ENCODE measurements at regions not wholly inside any gene's neighbourhood (a gene's known extent, or its start where the extent isn't known, plus 50 kb on each side); places are given as distances from the start of the nearest gene placed in this dataset.
"Not testable (repeated sequence)": the region's sequence is repeated elsewhere in the genome, so short reads cannot be mapped to it uniquely, and the experiment has no call there.

DNA sequence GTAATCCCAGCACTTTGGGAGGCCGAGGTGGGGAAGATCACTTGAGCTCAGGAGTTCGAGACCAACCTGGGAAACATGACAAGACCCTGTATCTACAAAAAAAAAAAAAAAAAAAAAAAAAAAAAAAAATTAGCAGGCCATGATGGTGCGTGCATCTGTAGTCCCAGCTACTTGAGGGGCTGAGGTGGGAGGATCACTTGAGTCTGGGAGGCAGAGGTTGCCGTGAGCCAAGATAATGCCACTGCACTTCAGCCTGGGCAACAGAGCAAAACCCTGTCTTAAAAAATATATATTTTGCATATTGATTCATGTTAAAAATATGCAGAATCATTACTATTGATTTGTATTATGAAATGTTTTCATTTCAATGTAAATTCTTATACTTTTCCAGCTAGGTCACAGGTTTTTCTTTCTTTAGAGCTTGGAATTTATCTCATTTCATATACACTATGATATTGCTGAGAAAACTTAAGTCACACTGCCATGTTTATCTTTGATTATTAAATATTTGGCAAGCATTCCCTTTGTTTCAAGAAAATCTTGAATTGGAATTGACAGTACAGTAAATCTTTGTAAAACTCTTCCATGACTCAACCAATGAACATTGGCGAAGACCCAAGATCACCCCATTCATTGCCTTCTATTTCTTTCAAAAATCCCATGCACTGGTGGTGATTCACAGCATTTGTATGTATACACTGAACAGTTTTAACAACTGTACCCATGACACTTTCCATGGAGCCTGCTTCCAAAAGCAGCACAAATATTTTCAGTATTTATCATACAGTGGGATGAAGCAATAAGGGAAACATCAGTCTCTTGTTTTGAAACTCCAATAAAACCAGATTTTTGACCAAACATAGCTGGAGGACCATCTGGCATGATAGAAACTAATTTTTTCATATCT lies 83.5 kb upstream of the TNRC6A start:
- peak overlapping the region; percentile 85 for H3K27ac ChIP-seq

GRCh38 chr16:24646646-24646995 lies 82.8 kb upstream of the TNRC6A start:
- no peak for TF ChIP-seq CTCF (IDR thresholded peaks at IDR 0.05; ENCODE audit: low read depth, low read length, missing control alignments)
- in situ Hi-C loops (cut with HindIII; ENCODE audit: low pct_ligation_motif_present, low sequenced_read_pairs) = no loop called here
- H3K36me3 ChIP-seq (replicated peaks) = no peaks in the 10 kb centered on the region
- no peak overlapping the region for H3K4me3 ChIP-seq (ENCODE audit: low read depth, low read length)
- no peak for DNase-seq
- H3K27ac ChIP-seq = peak overlapping the region; percentile 85
- no peaks in the 10 kb centered on the region for H3K27me3 ChIP-seq (replicated peaks)

More for the DNA sequence above, 83.5 kb upstream of the TNRC6A start:
- H3K36me3 ChIP-seq (replicated peaks) = no peaks in the 10 kb centered on the region
- peak; percentile 99 for DNase-seq
- no peak overlapping the region for H3K4me3 ChIP-seq (ENCODE audit: low read depth, low read length)
- in situ Hi-C loops (cut with HindIII; ENCODE audit: low pct_ligation_motif_present, low sequenced_read_pairs) = no loop called here
- TF ChIP-seq CTCF (IDR thresholded peaks at IDR 0.05; ENCODE audit: low read depth, low read length, missing control alignments) = no peak
- H3K27me3 ChIP-seq (replicated peaks) = no peaks in the 10 kb centered on the region

DNA sequence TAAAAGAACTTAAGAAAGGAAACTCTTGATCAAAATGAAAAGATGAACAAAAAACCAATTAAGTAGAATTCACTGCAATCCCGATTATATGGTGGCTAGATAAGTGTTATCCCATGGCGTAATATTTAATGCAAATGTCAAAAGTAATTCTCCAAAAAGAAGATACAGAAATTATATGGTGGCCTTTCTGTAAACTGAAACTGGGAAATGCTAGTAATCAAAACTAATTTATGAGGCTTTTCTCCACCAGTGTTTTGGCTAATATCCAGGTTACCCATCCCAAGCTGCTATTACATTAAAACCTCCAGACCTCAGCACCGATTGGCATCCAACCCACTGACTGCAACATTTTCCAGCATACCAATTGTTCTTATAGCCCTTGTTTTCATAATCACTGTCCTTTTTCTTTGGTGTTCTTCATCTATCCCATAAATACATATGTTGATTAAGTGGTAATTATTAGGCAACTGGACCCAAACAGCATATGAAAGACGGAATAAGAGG lies 77.2 kb upstream of the TNRC6A start:
- Histone ChIP-seq H3K4me3 (ENCODE audit: low read depth, low read length) (no peak overlapping the region), H3K36me3 (replicated peaks) (no peaks in the 10 kb centered on the region), H3K27ac (no peak overlapping the region), H3K27me3 (replicated peaks) (no peaks in the 10 kb centered on the region)
- TF ChIP-seq CTCF (IDR thresholded peaks at IDR 0.05; ENCODE audit: low read depth, low read length, missing control alignments) = no peak
- no peak for DNase-seq
- in situ Hi-C loops (cut with HindIII; ENCODE audit: low pct_ligation_motif_present, low sequenced_read_pairs) = no loop called here

DNA sequence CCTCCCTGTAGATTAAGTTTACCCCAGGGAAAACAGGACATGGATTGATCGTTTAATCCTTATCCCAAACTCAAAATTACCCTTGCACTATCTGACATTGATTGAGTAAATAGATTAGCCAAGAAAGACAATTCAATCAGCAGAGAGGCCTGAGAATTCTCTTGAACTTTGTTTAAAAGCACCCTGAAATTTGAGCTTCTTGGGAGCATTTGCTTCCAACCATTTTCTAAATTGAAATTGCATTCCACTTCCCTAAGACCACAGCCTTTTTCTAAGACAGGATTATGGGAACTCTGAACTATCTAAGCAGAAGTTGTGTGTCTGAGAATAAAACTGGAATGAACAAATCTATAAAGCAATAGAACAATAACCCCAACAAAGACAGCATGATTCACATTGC lies 76.6 kb upstream of the TNRC6A start:
- Histone ChIP-seq H3K27ac (no peak overlapping the region), H3K36me3 (replicated peaks) (no peaks in the 10 kb centered on the region), H3K4me3 (ENCODE audit: low read depth, low read length) (no peak overlapping the region), H3K27me3 (replicated peaks) (no peaks in the 10 kb centered on the region)
- no peak for DNase-seq
- in situ Hi-C loops (cut with HindIII; ENCODE audit: low pct_ligation_motif_present, low sequenced_read_pairs) = no loop called here
- no peak for TF ChIP-seq CTCF (IDR thresholded peaks at IDR 0.05; ENCODE audit: low read depth, low read length, missing control alignments)

DNA sequence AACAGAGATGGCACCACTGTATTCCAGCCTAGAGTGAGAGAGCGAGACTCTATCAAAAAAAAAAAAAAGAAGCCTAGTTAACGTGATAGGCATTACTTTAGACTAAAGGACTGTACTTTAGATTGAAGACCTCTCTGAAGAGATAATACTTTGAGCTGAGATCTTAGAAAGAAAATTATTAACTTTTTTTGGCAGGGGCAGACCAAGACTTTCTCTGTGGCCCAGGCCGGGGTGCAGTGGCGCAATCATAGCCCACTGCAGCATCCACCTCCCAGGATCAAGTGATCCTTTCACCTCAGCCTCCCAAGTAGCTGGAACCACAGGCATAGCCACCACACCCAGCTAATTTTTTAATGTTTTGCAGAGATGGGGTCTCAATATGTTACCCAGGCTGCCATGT lies 75.7 kb upstream of the TNRC6A start:
- Histone ChIP-seq H3K4me3 (ENCODE audit: low read depth, low read length) (no peak overlapping the region), H3K27me3 (replicated peaks) (no peaks in the 10 kb centered on the region), H3K36me3 (replicated peaks) (no peaks in the 10 kb centered on the region), H3K27ac (no peak overlapping the region)
- TF ChIP-seq CTCF (IDR thresholded peaks at IDR 0.05; ENCODE audit: low read depth, low read length, missing control alignments) = no peak
- in situ Hi-C loops (cut with HindIII; ENCODE audit: low pct_ligation_motif_present, low sequenced_read_pairs) = no loop called here
- DNase-seq = no peak

- not testable (repeated sequence) for H3K27ac ChIP-seq
Observed at GRCh38 chr16:24665942-24666341, 63.5 kb upstream of the TNRC6A start.

More at GRCh38 chr16:24665942-24666341, 63.5 kb upstream of the TNRC6A start:
- H3K27me3 ChIP-seq (replicated peaks); H3K36me3 ChIP-seq (replicated peaks); in situ Hi-C loops (cut with HindIII; ENCODE audit: low pct_ligation_motif_present, low sequenced_read_pairs); DNase-seq; H3K4me3 ChIP-seq (ENCODE audit: low read depth, low read length): not testable (repeated sequence)

Measured in brain microvascular endothelial cell (primary cell).